ENCODE measurements at regions not wholly inside any gene's neighbourhood (a gene's known extent, or its start where the extent isn't known, plus 50 kb on each side); places are given as distances from the start of the nearest gene placed in this dataset.

GRCh38 chr5:152274224-152274623, 130.9 kb downstream of the NMUR2 start:
- Histone ChIP-seq H3K9me3 (ENCODE audit: control extremely low read depth in 1 of 5, control insufficient read depth in 4 of 5, insufficient read depth in 2 of 5, low read depth in 1 of 5, low read length in 4 of 5) (no peaks in the 10 kb centered on the region), H3K4me1 (ENCODE audit: control extremely low read depth in 1 of 4, control insufficient read depth in 4 of 4, insufficient read depth in 4 of 4, low read length in 3 of 4) (no peaks in the 10 kb centered on the region), H3K36me3 (ENCODE audit: control insufficient read depth in 4 of 4, insufficient read depth in 4 of 4, low read length in 3 of 4) (no peaks in the 10 kb centered on the region), H3K27me3 (replicated peaks in 2 of 5; ENCODE audit: control insufficient read depth in 4 of 5, insufficient read depth in 5 of 5, low read length in 4 of 5) (no peaks in the 10 kb centered on the region), H3K4me3 (ENCODE audit: control insufficient read depth in 1 of 7, extremely low read depth in 1 of 7, insufficient read depth in 4 of 7, low read depth in 2 of 7, low read length in 6 of 7) (no peak overlapping the region), H3K27ac (ENCODE audit: insufficient read depth in 1 of 2, low read depth in 1 of 2, low read length in 2 of 2, poor library complexity in 1 of 2, severe bottlenecking in 2 of 2) (no peak overlapping the region)
- ChIA-PET POLR2A (no interaction called here), CTCF (no interaction called here)
- WGBS (ENCODE audit: insufficient coverage), result no CpG with 5 or more reads among the region's 2 CpGs
- no peak for DNase-seq

DNA sequence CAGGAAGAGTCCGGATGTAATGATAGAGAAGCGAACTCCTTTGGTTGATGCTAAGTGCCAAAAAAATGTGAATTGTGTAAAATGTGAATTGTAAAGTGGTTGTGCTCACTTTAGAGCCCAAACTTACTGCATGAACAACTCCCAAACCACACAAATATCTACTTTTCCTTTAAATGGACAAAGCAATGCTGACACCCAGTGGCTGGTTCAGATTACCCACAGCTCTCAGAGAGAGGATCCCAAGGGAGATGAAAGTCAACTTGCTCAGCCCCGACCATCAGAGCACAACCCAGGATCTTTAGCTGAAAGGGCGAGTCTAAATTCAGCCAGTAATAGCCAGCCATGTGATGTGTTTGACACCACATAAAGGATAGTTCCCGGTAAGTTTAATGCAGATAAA, 133.7 kb downstream of the NMUR2 start:
- no peaks in the 10 kb centered on the region for H3K4me1 ChIP-seq (ENCODE audit: control extremely low read depth in 1 of 4, control insufficient read depth in 4 of 4, insufficient read depth in 4 of 4, low read length in 3 of 4)
- 59% methylated on average over 4 of the region's 5 CpGs for WGBS (ENCODE audit: insufficient coverage)
- no peak overlapping the region for H3K4me3 ChIP-seq (ENCODE audit: control insufficient read depth in 1 of 7, extremely low read depth in 1 of 7, insufficient read depth in 4 of 7, low read depth in 2 of 7, low read length in 6 of 7)
- POLR2A ChIA-PET, result no interaction called here
- H3K27ac ChIP-seq (ENCODE audit: insufficient read depth in 1 of 2, low read depth in 1 of 2, low read length in 2 of 2, poor library complexity in 1 of 2, severe bottlenecking in 2 of 2), result no peak overlapping the region
- no peaks in the 10 kb centered on the region for H3K36me3 ChIP-seq (ENCODE audit: control insufficient read depth in 4 of 4, insufficient read depth in 4 of 4, low read length in 3 of 4)
- CTCF ChIA-PET, result no interaction called here
- DNase-seq, result no peak
- no peaks in the 10 kb centered on the region for H3K9me3 ChIP-seq (ENCODE audit: control extremely low read depth in 1 of 5, control insufficient read depth in 4 of 5, insufficient read depth in 2 of 5, low read depth in 1 of 5, low read length in 4 of 5)
- no peaks in the 10 kb centered on the region for H3K27me3 ChIP-seq (replicated peaks in 2 of 5; ENCODE audit: control insufficient read depth in 4 of 5, insufficient read depth in 5 of 5, low read length in 4 of 5)

GRCh38 chr5:152270096-152270495, 135.0 kb downstream of the NMUR2 start:
- 100% methylated on average over 2 of the region's 2 CpGs for WGBS (ENCODE audit: insufficient coverage)

GRCh38 chr5:152269533-152269932, 135.5 kb downstream of the NMUR2 start:
- no peaks in the 10 kb centered on the region for H3K27me3 ChIP-seq (replicated peaks in 2 of 5; ENCODE audit: control insufficient read depth in 4 of 5, insufficient read depth in 5 of 5, low read length in 4 of 5)
- no peaks in the 10 kb centered on the region for H3K9me3 ChIP-seq (ENCODE audit: control extremely low read depth in 1 of 5, control insufficient read depth in 4 of 5, insufficient read depth in 2 of 5, low read depth in 1 of 5, low read length in 4 of 5)
- H3K36me3 ChIP-seq (ENCODE audit: control insufficient read depth in 4 of 4, insufficient read depth in 4 of 4, low read length in 3 of 4), result no peaks in the 10 kb centered on the region
- no peak for DNase-seq
- no peak overlapping the region for H3K4me3 ChIP-seq (ENCODE audit: control insufficient read depth in 1 of 7, extremely low read depth in 1 of 7, insufficient read depth in 4 of 7, low read depth in 2 of 7, low read length in 6 of 7)
- 89% methylated on average over 1 of the region's 1 CpG for WGBS (ENCODE audit: insufficient coverage)
- ChIA-PET CTCF (no interaction called here), POLR2A (no interaction called here)
- H3K4me1 ChIP-seq (ENCODE audit: control extremely low read depth in 1 of 4, control insufficient read depth in 4 of 4, insufficient read depth in 4 of 4, low read length in 3 of 4), result no peaks in the 10 kb centered on the region
- H3K27ac ChIP-seq (ENCODE audit: insufficient read depth in 1 of 2, low read depth in 1 of 2, low read length in 2 of 2, poor library complexity in 1 of 2, severe bottlenecking in 2 of 2), result no peak overlapping the region

More at GRCh38 chr5:152270096-152270495, 135.0 kb downstream of the NMUR2 start:
- H3K27ac ChIP-seq (ENCODE audit: insufficient read depth in 1 of 2, low read depth in 1 of 2, low read length in 2 of 2, poor library complexity in 1 of 2, severe bottlenecking in 2 of 2), result no peak overlapping the region
- no peak for DNase-seq
- H3K27me3 ChIP-seq (replicated peaks in 2 of 5; ENCODE audit: control insufficient read depth in 4 of 5, insufficient read depth in 5 of 5, low read length in 4 of 5), result no peaks in the 10 kb centered on the region
- no peaks in the 10 kb centered on the region for H3K9me3 ChIP-seq (ENCODE audit: control extremely low read depth in 1 of 5, control insufficient read depth in 4 of 5, insufficient read depth in 2 of 5, low read depth in 1 of 5, low read length in 4 of 5)
- no peaks in the 10 kb centered on the region for H3K4me1 ChIP-seq (ENCODE audit: control extremely low read depth in 1 of 4, control insufficient read depth in 4 of 4, insufficient read depth in 4 of 4, low read length in 3 of 4)
- ChIA-PET POLR2A (no interaction called here), CTCF (no interaction called here)
- H3K4me3 ChIP-seq (ENCODE audit: control insufficient read depth in 1 of 7, extremely low read depth in 1 of 7, insufficient read depth in 4 of 7, low read depth in 2 of 7, low read length in 6 of 7), result no peak overlapping the region
- H3K36me3 ChIP-seq (ENCODE audit: control insufficient read depth in 4 of 4, insufficient read depth in 4 of 4, low read length in 3 of 4), result no peaks in the 10 kb centered on the region

- no peak for DNase-seq
- Histone ChIP-seq H3K27me3 (replicated peaks in 2 of 5; ENCODE audit: control insufficient read depth in 4 of 5, insufficient read depth in 5 of 5, low read length in 4 of 5) (no peaks in the 10 kb centered on the region), H3K4me3 (ENCODE audit: control insufficient read depth in 1 of 7, extremely low read depth in 1 of 7, insufficient read depth in 4 of 7, low read depth in 2 of 7, low read length in 6 of 7) (no peak overlapping the region), H3K9me3 (ENCODE audit: control extremely low read depth in 1 of 5, control insufficient read depth in 4 of 5, insufficient read depth in 2 of 5, low read depth in 1 of 5, low read length in 4 of 5) (no peaks in the 10 kb centered on the region), H3K36me3 (ENCODE audit: control insufficient read depth in 4 of 4, insufficient read depth in 4 of 4, low read length in 3 of 4) (no peaks in the 10 kb centered on the region), H3K27ac (ENCODE audit: insufficient read depth in 1 of 2, low read depth in 1 of 2, low read length in 2 of 2, poor library complexity in 1 of 2, severe bottlenecking in 2 of 2) (no peak overlapping the region), H3K4me1 (ENCODE audit: control extremely low read depth in 1 of 4, control insufficient read depth in 4 of 4, insufficient read depth in 4 of 4, low read length in 3 of 4) (no peaks in the 10 kb centered on the region)
- ChIA-PET CTCF (no interaction called here), POLR2A (no interaction called here)
- WGBS (ENCODE audit: insufficient coverage), result 81% methylated on average over 4 of the region's 5 CpGs
Measured at GRCh38 chr5:152264645-152265254, 140.3 kb downstream of the NMUR2 start.

DNA sequence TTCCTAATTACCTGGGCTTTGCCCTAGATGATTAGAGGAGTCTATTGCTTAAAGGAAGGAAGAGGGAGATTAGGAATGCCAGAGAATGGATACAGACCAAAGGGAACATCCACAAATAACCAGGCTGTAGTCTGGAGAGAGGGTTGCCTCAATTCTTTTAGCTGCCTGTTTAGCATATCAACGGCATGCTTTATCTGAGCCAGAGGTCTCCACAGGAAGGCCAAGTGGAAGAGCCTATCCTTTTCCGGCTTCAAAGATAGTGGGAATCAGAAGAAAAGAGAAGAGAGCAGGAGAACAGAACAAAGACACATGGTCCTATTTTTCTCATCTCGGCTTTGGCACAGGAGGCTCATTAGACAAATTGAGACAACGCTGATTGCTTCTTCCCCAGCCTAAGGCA, 142.4 kb downstream of the NMUR2 start:
- Histone ChIP-seq H3K27me3 (replicated peaks in 2 of 5; ENCODE audit: control insufficient read depth in 4 of 5, insufficient read depth in 5 of 5, low read length in 4 of 5) (no peaks in the 10 kb centered on the region), H3K27ac (ENCODE audit: insufficient read depth in 1 of 2, low read depth in 1 of 2, low read length in 2 of 2, poor library complexity in 1 of 2, severe bottlenecking in 2 of 2) (no peak overlapping the region), H3K36me3 (ENCODE audit: control insufficient read depth in 4 of 4, insufficient read depth in 4 of 4, low read length in 3 of 4) (no peaks in the 10 kb centered on the region), H3K4me1 (ENCODE audit: control extremely low read depth in 1 of 4, control insufficient read depth in 4 of 4, insufficient read depth in 4 of 4, low read length in 3 of 4) (no peaks in the 10 kb centered on the region), H3K9me3 (ENCODE audit: control extremely low read depth in 1 of 5, control insufficient read depth in 4 of 5, insufficient read depth in 2 of 5, low read depth in 1 of 5, low read length in 4 of 5) (no peaks in the 10 kb centered on the region), H3K4me3 (ENCODE audit: control insufficient read depth in 1 of 7, extremely low read depth in 1 of 7, insufficient read depth in 4 of 7, low read depth in 2 of 7, low read length in 6 of 7) (no peak overlapping the region)
- WGBS (ENCODE audit: insufficient coverage), result 40% methylated on average over 2 of the region's 4 CpGs
- CTCF ChIA-PET, result no interaction called here
- no peak for DNase-seq
- POLR2A ChIA-PET, result no interaction called here

DNA sequence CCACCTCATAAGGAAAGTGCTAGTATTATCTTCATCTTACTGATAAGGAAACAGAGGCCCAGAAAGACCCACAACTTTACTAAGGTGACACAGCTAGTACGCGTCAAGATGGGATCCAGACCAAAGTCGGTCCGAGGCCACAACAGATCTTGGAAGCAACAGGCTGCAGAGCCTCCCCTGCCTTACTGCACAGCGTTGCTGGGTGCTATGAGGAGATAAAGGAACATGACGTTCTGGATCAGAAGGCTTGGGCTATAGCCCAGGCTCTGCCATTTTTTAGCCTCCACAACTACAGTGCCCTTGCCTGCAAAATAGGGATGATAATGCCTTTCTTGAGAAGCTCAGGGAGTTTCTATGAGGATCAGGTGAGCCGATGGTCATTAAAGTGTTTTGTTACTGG, 144.1 kb downstream of the NMUR2 start:
- Histone ChIP-seq H3K4me1 (ENCODE audit: control extremely low read depth in 1 of 4, control insufficient read depth in 4 of 4, insufficient read depth in 4 of 4, low read length in 3 of 4) (no peaks in the 10 kb centered on the region), H3K27me3 (replicated peaks in 2 of 5; ENCODE audit: control insufficient read depth in 4 of 5, insufficient read depth in 5 of 5, low read length in 4 of 5) (no peaks in the 10 kb centered on the region), H3K9me3 (ENCODE audit: control extremely low read depth in 1 of 5, control insufficient read depth in 4 of 5, insufficient read depth in 2 of 5, low read depth in 1 of 5, low read length in 4 of 5) (no peaks in the 10 kb centered on the region), H3K4me3 (ENCODE audit: control insufficient read depth in 1 of 7, extremely low read depth in 1 of 7, insufficient read depth in 4 of 7, low read depth in 2 of 7, low read length in 6 of 7) (no peak overlapping the region), H3K27ac (ENCODE audit: insufficient read depth in 1 of 2, low read depth in 1 of 2, low read length in 2 of 2, poor library complexity in 1 of 2, severe bottlenecking in 2 of 2) (no peak overlapping the region), H3K36me3 (ENCODE audit: control insufficient read depth in 4 of 4, insufficient read depth in 4 of 4, low read length in 3 of 4) (no peaks in the 10 kb centered on the region)
- ChIA-PET POLR2A (no interaction called here), CTCF (interaction anchor here (1.0 kb wide), 1 partner anchor 9 kb away, joined by 3 read pairs; no protein-coding TSS in a partner anchor)
- DNase-seq, result no peak
- 96% methylated on average over 6 of the region's 7 CpGs for WGBS (ENCODE audit: insufficient coverage)
